HL-60 (cell line): ENCODE measurements at regions not wholly inside any gene's neighbourhood (a gene's known extent, or its start where the extent isn't known, plus 50 kb on each side); places are given as distances from the start of the nearest gene placed in this dataset.
A peak's percentile ranks its signal among the peaks of the same experiment; 100 is the strongest.
"Not testable (repeated sequence)": the region's sequence is repeated elsewhere in the genome, so short reads cannot be mapped to it uniquely, and the experiment has no call there.

Experiments
- DNase-seq, 2 experiments: peaks; one replicate each; pipeline ENCODE4 v3.0.0-alpha.2; 2010 to 2020; ENCODE audit warnings: low read depth in 1 of 2, low spot score in 1 of 2
- H3K27ac ChIP-seq: fragments of 250-450 bp; sonication (Bioruptor Pico); replicated peaks from 2 replicates; pipeline ENCODE4 v1.5.1; 2020; ENCODE audit warnings: mild to moderate bottlenecking, moderate library complexity
- H3K27me3 ChIP-seq: fragments of 250-450 bp; sonication (Bioruptor Pico); 2 replicates; pipeline ENCODE4 v1.5.1; 2021; ENCODE audit warnings: mild to moderate bottlenecking, moderate library complexity; ENCODE audit not compliant: insufficient read depth, poor library complexity, severe bottlenecking
- H3K4me3 ChIP-seq: replicated peaks from 2 replicates; pipeline ENCODE4 v1.5.1; 2011; ENCODE audit warnings: mild to moderate bottlenecking, control low read depth, low read length; ENCODE audit not compliant: insufficient read depth
- GABPA ChIP-seq: IDR thresholded peaks from 2 replicates; pipeline ENCODE4 v1.6.1; 2012; ENCODE audit warnings: low read depth
- POLR2AphosphoS5 ChIP-seq: IDR thresholded peaks from 2 replicates; pipeline ENCODE4 v1.6.1; 2012; ENCODE audit warnings: low read depth
- SPI1 ChIP-seq: IDR thresholded peaks from 2 replicates; pipeline ENCODE4 v1.6.1; 2012; ENCODE audit warnings: low read depth, mild to moderate bottlenecking, borderline replicate concordance
- TF ChIP-seq, protein P1 (sequence below): IDR thresholded peaks from one replicate; pipeline ENCODE4 v1.5.1; 2011; ENCODE audit warnings: low read length, control low read depth, inconsistent platforms; ENCODE audit not compliant: insufficient read depth
- TF ChIP-seq, protein P2 (sequence below): IDR thresholded peaks from 2 replicates; pipeline ENCODE4 v1.6.1; 2012; ENCODE audit warnings: low read depth; ENCODE audit not compliant: insufficient replicate concordance

- peak in 1 of 2 experiments; percentile 48 for DNase-seq
- TF ChIP-seq, protein P1, sequence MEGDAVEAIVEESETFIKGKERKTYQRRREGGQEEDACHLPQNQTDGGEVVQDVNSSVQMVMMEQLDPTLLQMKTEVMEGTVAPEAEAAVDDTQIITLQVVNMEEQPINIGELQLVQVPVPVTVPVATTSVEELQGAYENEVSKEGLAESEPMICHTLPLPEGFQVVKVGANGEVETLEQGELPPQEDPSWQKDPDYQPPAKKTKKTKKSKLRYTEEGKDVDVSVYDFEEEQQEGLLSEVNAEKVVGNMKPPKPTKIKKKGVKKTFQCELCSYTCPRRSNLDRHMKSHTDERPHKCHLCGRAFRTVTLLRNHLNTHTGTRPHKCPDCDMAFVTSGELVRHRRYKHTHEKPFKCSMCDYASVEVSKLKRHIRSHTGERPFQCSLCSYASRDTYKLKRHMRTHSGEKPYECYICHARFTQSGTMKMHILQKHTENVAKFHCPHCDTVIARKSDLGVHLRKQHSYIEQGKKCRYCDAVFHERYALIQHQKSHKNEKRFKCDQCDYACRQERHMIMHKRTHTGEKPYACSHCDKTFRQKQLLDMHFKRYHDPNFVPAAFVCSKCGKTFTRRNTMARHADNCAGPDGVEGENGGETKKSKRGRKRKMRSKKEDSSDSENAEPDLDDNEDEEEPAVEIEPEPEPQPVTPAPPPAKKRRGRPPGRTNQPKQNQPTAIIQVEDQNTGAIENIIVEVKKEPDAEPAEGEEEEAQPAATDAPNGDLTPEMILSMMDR: peak; percentile 56
- not testable (repeated sequence) for H3K27me3 ChIP-seq, H3K27ac ChIP-seq, H3K4me3 ChIP-seq
These were observed 175.0 kb downstream of the FCRL5 start for GRCh38 chr1:157377280-157377713.

- Histone ChIP-seq H3K4me3 (no peak overlapping the region), H3K27ac (no peak overlapping the region), H3K27me3 (no peaks in the 10 kb centered on the region)
- no peak for TF ChIP-seq SPI1
- DNase-seq: no peak
These were observed 175.6 kb downstream of the FCRL5 start for GRCh38 chr1:157376681-157377080.

- not testable (repeated sequence) for H3K27ac ChIP-seq, H3K27me3 ChIP-seq, DNase-seq, H3K4me3 ChIP-seq
These were observed 180.0 kb downstream of the FCRL5 start for GRCh38 chr1:157372311-157372710.

GRCh38 chr1:157371826-157372225 lies 180.5 kb downstream of the FCRL5 start:
- Histone ChIP-seq H3K27me3 (no peaks in the 10 kb centered on the region), H3K27ac (no peak overlapping the region), H3K4me3 (no peak overlapping the region)
- TF ChIP-seq GABPA: no peak
- no peak for TF ChIP-seq SPI1
- TF ChIP-seq, protein P1: no peak
- no peak for TF ChIP-seq POLR2AphosphoS5
- TF ChIP-seq, protein P2, sequence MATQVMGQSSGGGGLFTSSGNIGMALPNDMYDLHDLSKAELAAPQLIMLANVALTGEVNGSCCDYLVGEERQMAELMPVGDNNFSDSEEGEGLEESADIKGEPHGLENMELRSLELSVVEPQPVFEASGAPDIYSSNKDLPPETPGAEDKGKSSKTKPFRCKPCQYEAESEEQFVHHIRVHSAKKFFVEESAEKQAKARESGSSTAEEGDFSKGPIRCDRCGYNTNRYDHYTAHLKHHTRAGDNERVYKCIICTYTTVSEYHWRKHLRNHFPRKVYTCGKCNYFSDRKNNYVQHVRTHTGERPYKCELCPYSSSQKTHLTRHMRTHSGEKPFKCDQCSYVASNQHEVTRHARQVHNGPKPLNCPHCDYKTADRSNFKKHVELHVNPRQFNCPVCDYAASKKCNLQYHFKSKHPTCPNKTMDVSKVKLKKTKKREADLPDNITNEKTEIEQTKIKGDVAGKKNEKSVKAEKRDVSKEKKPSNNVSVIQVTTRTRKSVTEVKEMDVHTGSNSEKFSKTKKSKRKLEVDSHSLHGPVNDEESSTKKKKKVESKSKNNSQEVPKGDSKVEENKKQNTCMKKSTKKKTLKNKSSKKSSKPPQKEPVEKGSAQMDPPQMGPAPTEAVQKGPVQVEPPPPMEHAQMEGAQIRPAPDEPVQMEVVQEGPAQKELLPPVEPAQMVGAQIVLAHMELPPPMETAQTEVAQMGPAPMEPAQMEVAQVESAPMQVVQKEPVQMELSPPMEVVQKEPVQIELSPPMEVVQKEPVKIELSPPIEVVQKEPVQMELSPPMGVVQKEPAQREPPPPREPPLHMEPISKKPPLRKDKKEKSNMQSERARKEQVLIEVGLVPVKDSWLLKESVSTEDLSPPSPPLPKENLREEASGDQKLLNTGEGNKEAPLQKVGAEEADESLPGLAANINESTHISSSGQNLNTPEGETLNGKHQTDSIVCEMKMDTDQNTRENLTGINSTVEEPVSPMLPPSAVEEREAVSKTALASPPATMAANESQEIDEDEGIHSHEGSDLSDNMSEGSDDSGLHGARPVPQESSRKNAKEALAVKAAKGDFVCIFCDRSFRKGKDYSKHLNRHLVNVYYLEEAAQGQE: no peak
- no peak for DNase-seq

GRCh38 chr1:157371221-157371620 lies 181.1 kb downstream of the FCRL5 start:
- no peak for DNase-seq
- TF ChIP-seq, protein P2: no peak
- TF ChIP-seq POLR2AphosphoS5: no peak
- H3K4me3 ChIP-seq: no peak overlapping the region
- no peak overlapping the region for H3K27ac ChIP-seq
- H3K27me3 ChIP-seq: no peaks in the 10 kb centered on the region
